H9 (cell line): ENCODE measurements at regions not wholly inside any gene's neighbourhood (a gene's known extent, or its start where the extent isn't known, plus 50 kb on each side); places are given as distances from the start of the nearest gene placed in this dataset.

Source experiments
- DNase-seq: peaks from one replicate; pipeline ENCODE4 v3.0.0-alpha.2; 2017
- H2AFZ ChIP-seq: one replicate; pipeline ENCODE4 v1.6.1; 2013; ENCODE audit warnings: mild to moderate bottlenecking, low read length, control low read depth, moderate library complexity
- H2AK5ac ChIP-seq: 2 replicates; pipeline ENCODE4 v1.6.1; 2013; ENCODE audit warnings: low read length, control low read depth, mixed read lengths; ENCODE audit not compliant: insufficient read length
- H2BK120ac ChIP-seq: one replicate; pipeline ENCODE4 v1.6.1; 2013; ENCODE audit warnings: low read depth, mild to moderate bottlenecking, low read length, control low read depth, inconsistent platforms; ENCODE audit not compliant: poor library complexity, severe bottlenecking
- H2BK12ac ChIP-seq: 2 replicates; pipeline ENCODE4 v1.6.1; 2013; ENCODE audit warnings: low read length, control low read depth, mixed read lengths, low read depth; ENCODE audit not compliant: insufficient read length
- H2BK15ac ChIP-seq: 2 replicates; pipeline ENCODE4 v1.6.1; 2013; ENCODE audit warnings: low read depth, low read length, control low read depth
- H2BK20ac ChIP-seq: one replicate; pipeline ENCODE4 v1.6.1; 2013; ENCODE audit warnings: low read depth, mild to moderate bottlenecking, low read length, control low read depth, inconsistent platforms; ENCODE audit not compliant: poor library complexity, severe bottlenecking
- H2BK5ac ChIP-seq: 2 replicates; pipeline ENCODE4 v1.6.1; 2013; ENCODE audit warnings: low read length, control low read depth, mixed read lengths; ENCODE audit not compliant: insufficient read length
- H3K14ac ChIP-seq: 2 replicates; pipeline ENCODE4 v1.6.1; 2013; ENCODE audit warnings: low read length, control low read depth; ENCODE audit not compliant: insufficient read depth
- H3K18ac ChIP-seq: 2 replicates; pipeline ENCODE4 v1.6.1; 2013; ENCODE audit warnings: low read depth, mild to moderate bottlenecking, mixed read lengths, low read length, control low read depth; ENCODE audit not compliant: insufficient read length
- H3K23ac ChIP-seq: 2 replicates; pipeline ENCODE4 v1.6.1; 2013; ENCODE audit warnings: low read length, control low read depth, mixed read lengths, low read depth; ENCODE audit not compliant: insufficient read length
- H3K23me2 ChIP-seq: 2 replicates; pipeline ENCODE4 v1.6.1; 2013; ENCODE audit warnings: low read depth, mild to moderate bottlenecking, mixed read lengths, low read length, control low read depth; ENCODE audit not compliant: insufficient read length, poor library complexity, severe bottlenecking
- H3K27ac ChIP-seq: 2 replicates; pipeline ENCODE4 v1.5.1; 2013; ENCODE audit warnings: low read length, control low read depth, mixed read lengths, low read depth; ENCODE audit not compliant: insufficient read length
- H3K27me3 ChIP-seq: 2 replicates; pipeline ENCODE4 v1.6.1; 2013; ENCODE audit warnings: low read length, control low read depth, inconsistent platforms; ENCODE audit not compliant: insufficient read depth
- H3K4ac ChIP-seq: 2 replicates; pipeline ENCODE4 v1.6.1; 2013; ENCODE audit warnings: low read depth, mild to moderate bottlenecking, control low read depth, inconsistent platforms, low read length, moderate library complexity
- H3K4me1 ChIP-seq: 2 replicates; pipeline ENCODE4 v1.6.1; 2013; ENCODE audit warnings: low read length, control low read depth, inconsistent platforms; ENCODE audit not compliant: insufficient read depth
- H3K4me2 ChIP-seq: 2 replicates; pipeline ENCODE4 v1.6.1; 2013; ENCODE audit warnings: low read length, control low read depth, mixed read lengths; ENCODE audit not compliant: insufficient read length, insufficient read depth
- H3K56ac ChIP-seq: 2 replicates; pipeline ENCODE4 v1.6.1; 2013; ENCODE audit warnings: low read depth, mild to moderate bottlenecking, mixed read lengths, low read length, control low read depth; ENCODE audit not compliant: insufficient read length
- H3K79me1 ChIP-seq: 2 replicates; pipeline ENCODE4 v1.6.1; 2013; ENCODE audit warnings: low read depth, mild to moderate bottlenecking, moderate library complexity, low read length, control low read depth, inconsistent platforms; ENCODE audit not compliant: insufficient read depth, poor library complexity, severe bottlenecking
- H3K79me2 ChIP-seq: 2 replicates; pipeline ENCODE4 v1.6.1; 2013; ENCODE audit warnings: low read length, control low read depth, inconsistent platforms; ENCODE audit not compliant: insufficient read depth
- H3K9ac ChIP-seq: 2 replicates; pipeline ENCODE4 v1.6.1; 2013; ENCODE audit warnings: low read length, control low read depth, mixed read lengths; ENCODE audit not compliant: insufficient read length; ENCODE audit errors: extremely low read depth
- H3K9me3 ChIP-seq: one replicate; pipeline ENCODE4 v1.6.1; 2013; ENCODE audit warnings: low read depth, low read length, inconsistent platforms; ENCODE audit not compliant: control insufficient read depth
- H3T11ph ChIP-seq: one replicate; pipeline ENCODE4 v1.6.1; 2013; ENCODE audit warnings: mild to moderate bottlenecking, low read length, control low read depth, inconsistent platforms
- H4K20me1 ChIP-seq: one replicate; pipeline ENCODE4 v1.6.1; 2013; ENCODE audit not compliant: control insufficient read depth, insufficient read length, insufficient read depth
- H4K5ac ChIP-seq: 2 replicates; pipeline ENCODE4 v1.6.1; 2013; ENCODE audit warnings: low read depth, mild to moderate bottlenecking, mixed read lengths, low read length, control low read depth; ENCODE audit not compliant: insufficient read length
- H4K8ac ChIP-seq: replicated peaks from 2 replicates; pipeline ENCODE4 v1.6.1; 2013; ENCODE audit warnings: low read length, control low read depth, mixed read lengths, low read depth; ENCODE audit not compliant: insufficient read length
- H4K91ac ChIP-seq: 2 replicates; pipeline ENCODE4 v1.6.1; 2013; ENCODE audit warnings: low read depth, mild to moderate bottlenecking, moderate library complexity, mixed read lengths, low read length, control low read depth; ENCODE audit not compliant: insufficient read length
- H3K27ac Mint-ChIP-seq, 3 experiments: 2 replicates in 2 of 3; 3 replicates in 1 of 3; pipeline ENCODE4 v1.8.0; 2020 to 2021; ENCODE audit warnings: mixed read lengths in 3 of 3, mild to moderate bottlenecking in 1 of 3, moderate library complexity in 1 of 3
- H3K27me3 Mint-ChIP-seq: 2 replicates; pipeline ENCODE4 v1.8.0; 2021; ENCODE audit warnings: low read depth, mild to moderate bottlenecking, moderate library complexity, mixed read lengths
- H3K36me3 Mint-ChIP-seq, 3 experiments: 2 replicates in 2 of 3; 3 replicates in 1 of 3; pipeline ENCODE4 v1.8.0; 2020 to 2021; ENCODE audit warnings: low read depth in 3 of 3, mixed read lengths in 3 of 3; ENCODE audit not compliant: insufficient read depth in 1 of 3
- H3K4me1 Mint-ChIP-seq, 2 experiments: 2 replicates each; pipeline ENCODE4 v1.8.0; 2020; ENCODE audit warnings: mixed read lengths in 2 of 2
- H3K4me3 Mint-ChIP-seq, 2 experiments: 2 replicates in 1 of 2; 3 replicates in 1 of 2; pipeline ENCODE4 v1.8.0; 2020 to 2021; ENCODE audit warnings: mild to moderate bottlenecking in 2 of 2, mixed read lengths in 2 of 2, moderate library complexity in 1 of 2
- H3K9me3 Mint-ChIP-seq, 2 experiments: 2 replicates in 1 of 2; 3 replicates in 1 of 2; pipeline ENCODE4 v1.8.0; 2020; ENCODE audit warnings: mild to moderate bottlenecking in 2 of 2, mixed read lengths in 2 of 2, moderate library complexity in 1 of 2
- CTCF ChIP-seq: fragments of 200-600 bp; sonication (generic); conservative IDR thresholded peaks from 3 replicates; pipeline ENCODE4 v1.8.0; 2021; ENCODE audit warnings: antibody characterized with exemption, mild to moderate bottlenecking
- WGBS: extraction: QIAGEN DNeasy Blood & Tissue Kit; methylation state at CpG from one replicate; pipeline ENCODE4 v1.1.7; 2013; ENCODE audit warnings: missing lambda C conversion rate, low lambda C conversion rate, mixed read lengths; ENCODE audit not compliant: insufficient read length; ENCODE audit errors: extremely low coverage; 5-methylcytosine and 5-hydroxymethylcytosine counted together

DNA sequence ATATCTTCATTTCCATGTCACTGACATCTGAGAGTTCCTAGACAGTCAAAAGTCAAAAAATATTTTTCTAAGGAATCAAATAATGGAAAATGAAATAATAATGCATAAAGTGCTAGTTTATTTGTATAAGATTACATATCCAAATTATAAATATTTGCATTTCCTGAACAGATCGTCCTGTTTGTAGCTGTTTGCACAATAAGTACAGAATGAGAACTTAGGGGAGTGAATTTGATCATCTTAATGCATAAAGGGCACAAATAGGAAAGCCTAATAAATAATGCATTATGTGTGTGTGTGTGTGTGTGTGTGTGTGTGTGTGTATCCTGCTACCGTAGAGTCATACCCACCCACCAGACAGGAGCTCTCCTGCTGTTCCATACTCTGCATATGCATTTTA lies 521.0 kb upstream of the EPHA7 start:
- H2BK15ac ChIP-seq = no peak overlapping the region
- no peak overlapping the region for H2AK5ac ChIP-seq
- Mint-ChIP-seq H3K9me3 (no peaks in the 10 kb centered on the region), H3K4me1 (peaks cover 7% of the 10 kb centered on the region in 2 experiments), H3K36me3 (no peaks in the 10 kb centered on the region), H3K4me3 (no peak overlapping the region), H3K27ac (no peak overlapping the region), H3K27me3 (no peaks in the 10 kb centered on the region)
- DNase-seq = no peak
- H3K14ac ChIP-seq = no peak overlapping the region
- H3K9me3 ChIP-seq = no peaks in the 10 kb centered on the region
- H3K4me1 ChIP-seq = no peaks in the 10 kb centered on the region; the same call in 1 of the 2 replicates
- no peaks in the 10 kb centered on the region for H3K79me1 ChIP-seq
- H4K8ac ChIP-seq = no peak overlapping the region
- H3K4me2 ChIP-seq = no peak overlapping the region
- H2AFZ ChIP-seq = no peak overlapping the region
- H2BK120ac ChIP-seq = no peak overlapping the region
- no peaks in the 10 kb centered on the region for H4K20me1 ChIP-seq
- no peak overlapping the region for H3K18ac ChIP-seq
- H3K9ac ChIP-seq = no peak overlapping the region
- no peak overlapping the region for H2BK5ac ChIP-seq
- H4K5ac ChIP-seq = no peak overlapping the region
- no peak overlapping the region for H3K23ac ChIP-seq
- no peak overlapping the region for H3K56ac ChIP-seq
- H3T11ph ChIP-seq = no peak overlapping the region
- no peaks in the 10 kb centered on the region for H3K23me2 ChIP-seq
- no peak overlapping the region for H2BK20ac ChIP-seq
- H3K4ac ChIP-seq = no peak overlapping the region
- no peak for TF ChIP-seq CTCF
- no peak overlapping the region for H2BK12ac ChIP-seq
- H4K91ac ChIP-seq = no peak overlapping the region
- no peak overlapping the region for H3K27ac ChIP-seq
- H3K27me3 ChIP-seq = no peaks in the 10 kb centered on the region
- WGBS = no CpG with 5 or more reads among the region's 2 CpGs
- H3K79me2 ChIP-seq = no peaks in the 10 kb centered on the region
